ENCODE measurements at regions not wholly inside any gene's neighbourhood (a gene's known extent, or its start where the extent isn't known, plus 50 kb on each side); places are given as distances from the start of the nearest gene placed in this dataset.
"Not testable (repeated sequence)": the region's sequence is repeated elsewhere in the genome, so short reads cannot be mapped to it uniquely, and the experiment has no call there.

DNA sequence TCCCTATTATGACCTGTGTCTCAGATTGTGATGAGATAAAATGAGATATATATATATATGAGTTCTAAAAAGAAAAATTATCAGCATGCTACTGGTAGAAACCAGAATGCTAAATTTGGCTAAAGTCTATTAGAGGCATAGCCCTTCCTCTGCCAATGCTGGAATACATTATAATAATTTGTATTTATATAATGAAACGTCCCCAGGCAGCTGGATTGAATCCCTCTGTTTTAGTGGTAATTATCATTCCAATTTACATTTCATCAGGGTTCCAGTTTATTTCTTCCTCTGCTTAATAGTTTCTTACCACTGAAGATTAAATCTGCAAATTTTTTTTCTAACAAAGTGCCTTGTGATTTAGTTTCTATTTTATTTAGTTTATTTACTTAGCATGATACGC is 71.8 kb upstream of the ABI1 start:
- intact Hi-C loops (cut with DNase I): no loop called here

DNA sequence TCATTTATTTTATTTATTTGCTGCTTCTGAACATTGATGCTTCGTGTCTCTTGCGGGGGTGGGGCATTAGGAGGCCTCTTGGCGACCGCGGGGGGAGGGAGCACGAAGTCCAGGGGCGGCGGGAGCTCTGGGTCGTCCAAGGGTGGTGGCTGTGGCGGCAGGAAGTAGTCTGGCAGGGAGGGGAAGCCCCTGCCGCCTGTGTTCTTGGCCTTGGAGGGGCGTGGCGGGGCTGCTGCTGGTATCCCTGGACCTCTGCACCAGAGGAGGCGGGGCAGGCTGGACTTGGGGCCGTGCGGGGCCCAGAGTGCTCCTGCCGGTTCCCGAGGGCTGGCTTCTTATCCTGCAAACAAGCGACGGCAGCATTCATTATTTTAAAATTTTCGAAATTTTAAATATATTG is 70.5 kb upstream of the ABI1 start:
- ATAC-seq (peak; percentile 48 to 94 (median 72)), DNase-seq (peak in 5 of 6 donors; percentile 14 to 65 (median 37)), FAIRE-seq (no peak)
- Histone ChIP-seq H3K4me1 (no peaks in the 10 kb centered on the region), H3K27ac (no peak overlapping the region), H3K27me3 (no peaks in the 10 kb centered on the region), H3K4me3 (peak overlapping the region in 2 of 4 donors; percentile 14 to 32), H3K9me3 (no peaks in the 10 kb centered on the region), H3K36me3 (no peaks in the 10 kb centered on the region)
- intact Hi-C loops (cut with DNase I): no loop called here
- TF ChIP-seq, protein P1, sequence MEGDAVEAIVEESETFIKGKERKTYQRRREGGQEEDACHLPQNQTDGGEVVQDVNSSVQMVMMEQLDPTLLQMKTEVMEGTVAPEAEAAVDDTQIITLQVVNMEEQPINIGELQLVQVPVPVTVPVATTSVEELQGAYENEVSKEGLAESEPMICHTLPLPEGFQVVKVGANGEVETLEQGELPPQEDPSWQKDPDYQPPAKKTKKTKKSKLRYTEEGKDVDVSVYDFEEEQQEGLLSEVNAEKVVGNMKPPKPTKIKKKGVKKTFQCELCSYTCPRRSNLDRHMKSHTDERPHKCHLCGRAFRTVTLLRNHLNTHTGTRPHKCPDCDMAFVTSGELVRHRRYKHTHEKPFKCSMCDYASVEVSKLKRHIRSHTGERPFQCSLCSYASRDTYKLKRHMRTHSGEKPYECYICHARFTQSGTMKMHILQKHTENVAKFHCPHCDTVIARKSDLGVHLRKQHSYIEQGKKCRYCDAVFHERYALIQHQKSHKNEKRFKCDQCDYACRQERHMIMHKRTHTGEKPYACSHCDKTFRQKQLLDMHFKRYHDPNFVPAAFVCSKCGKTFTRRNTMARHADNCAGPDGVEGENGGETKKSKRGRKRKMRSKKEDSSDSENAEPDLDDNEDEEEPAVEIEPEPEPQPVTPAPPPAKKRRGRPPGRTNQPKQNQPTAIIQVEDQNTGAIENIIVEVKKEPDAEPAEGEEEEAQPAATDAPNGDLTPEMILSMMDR (IDR thresholded peaks at IDR 0.05): no peak
- 5 to 6% methylated on average over 21 of the region's 21 CpGs for WGBS, 2 donors

More for the DNA sequence above, 71.8 kb upstream of the ABI1 start:
- Histone ChIP-seq H3K4me1 (no peaks in the 10 kb centered on the region), H3K4me3 (no peak overlapping the region), H3K36me3 (no peaks in the 10 kb centered on the region), H3K9me3 (no peaks in the 10 kb centered on the region), H3K27ac (no peak overlapping the region), H3K27me3 (no peaks in the 10 kb centered on the region)
- DNase-seq (no peak), FAIRE-seq (no peak), ATAC-seq (no peak)
- 65 to 70% methylated on average over 2 of the region's 2 CpGs for WGBS, 2 donors
- TF ChIP-seq, protein P1 (IDR thresholded peaks at IDR 0.05): no peak

DNA sequence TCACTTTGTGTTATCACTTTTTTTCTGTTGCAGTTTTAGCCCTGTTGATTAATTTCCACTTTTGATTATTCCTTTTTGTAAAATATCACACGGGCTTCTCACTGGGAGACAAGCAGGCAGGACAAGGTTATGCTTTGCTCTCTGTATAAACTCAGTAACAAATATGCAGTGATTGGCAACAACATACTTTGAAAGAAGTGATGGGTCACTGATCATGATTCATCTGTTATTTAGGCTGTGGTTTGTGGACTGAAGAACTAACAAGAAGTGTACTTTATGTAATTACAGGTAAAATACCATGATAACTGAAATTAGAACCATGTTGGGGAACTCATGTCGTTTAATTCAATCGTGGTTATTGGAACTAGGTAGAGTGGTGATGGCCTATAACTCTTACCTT is 62.1 kb upstream of the ABI1 start:
- H3K9me3 ChIP-seq; FAIRE-seq; H3K4me1 ChIP-seq; DNase-seq; H3K27ac ChIP-seq; H3K36me3 ChIP-seq; H3K27me3 ChIP-seq; ATAC-seq; intact Hi-C loops (cut with DNase I); H3K4me3 ChIP-seq: not testable (repeated sequence)
- 56 to 57% methylated on average over 3 of the region's 3 CpGs for WGBS, 2 donors

DNA sequence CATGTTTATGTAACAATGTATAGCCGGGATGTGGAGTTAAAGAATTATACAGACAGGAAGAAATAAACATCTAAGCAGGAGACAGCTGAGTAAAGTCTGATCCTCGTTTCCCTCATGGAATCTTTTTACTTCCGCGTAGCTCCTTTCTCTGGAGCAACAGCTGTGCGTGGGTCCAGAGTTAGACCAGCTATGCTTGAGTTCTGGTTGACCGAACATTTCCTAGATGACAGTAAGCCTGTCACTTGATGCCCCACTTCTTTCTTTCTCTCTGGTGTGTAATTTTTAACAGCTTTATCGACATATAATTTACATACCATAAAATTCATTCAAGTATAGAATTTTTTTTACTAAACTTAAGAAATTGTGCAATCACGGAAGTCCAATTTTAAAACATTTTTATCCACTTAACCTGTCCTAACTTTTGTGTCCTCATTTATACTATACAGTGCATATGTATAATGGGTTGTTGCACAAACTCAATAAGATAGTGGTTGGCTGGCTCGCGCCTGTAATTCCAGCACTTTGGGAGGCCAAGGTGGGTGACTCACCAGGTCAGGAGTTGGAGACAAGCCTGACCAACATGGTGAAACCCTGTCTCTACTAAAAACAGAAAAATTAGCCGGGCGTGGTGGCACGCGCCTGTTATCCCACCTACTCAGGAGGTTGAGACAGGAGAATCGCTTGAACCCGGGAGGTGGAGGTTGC is 58.5 kb upstream of the ABI1 start:
- ATAC-seq; FAIRE-seq; H3K4me1 ChIP-seq; H3K36me3 ChIP-seq; H3K4me3 ChIP-seq; H3K27me3 ChIP-seq; H3K27ac ChIP-seq; intact Hi-C loops (cut with DNase I); DNase-seq; H3K9me3 ChIP-seq: not testable (repeated sequence)
- WGBS, 2 donors: 80 to 85% methylated on average over 16 of the region's 16 CpGs

DNA sequence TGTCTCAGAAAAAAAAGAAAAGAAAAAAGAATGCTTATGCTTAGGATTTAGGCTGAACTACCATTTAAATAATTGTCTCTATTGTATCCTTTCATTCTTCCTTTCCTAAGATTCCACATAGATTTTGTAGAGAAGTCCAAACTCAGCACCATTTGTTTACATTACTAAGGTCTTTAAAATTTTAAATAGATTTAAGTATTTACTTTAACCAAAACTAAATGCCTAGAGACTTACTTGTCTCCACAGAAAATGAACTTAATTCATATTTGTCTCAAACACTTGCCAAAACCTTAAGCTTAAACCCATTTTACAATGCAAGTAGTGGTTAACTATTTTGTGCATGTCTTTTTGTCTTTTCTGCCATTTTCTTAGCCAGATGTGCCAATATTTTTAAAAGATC is 54.1 kb upstream of the ABI1 start:
- TF ChIP-seq, protein P1 (IDR thresholded peaks at IDR 0.05): no peak
- FAIRE-seq: no peak
- H3K9me3 ChIP-seq: no peaks in the 10 kb centered on the region

DNA sequence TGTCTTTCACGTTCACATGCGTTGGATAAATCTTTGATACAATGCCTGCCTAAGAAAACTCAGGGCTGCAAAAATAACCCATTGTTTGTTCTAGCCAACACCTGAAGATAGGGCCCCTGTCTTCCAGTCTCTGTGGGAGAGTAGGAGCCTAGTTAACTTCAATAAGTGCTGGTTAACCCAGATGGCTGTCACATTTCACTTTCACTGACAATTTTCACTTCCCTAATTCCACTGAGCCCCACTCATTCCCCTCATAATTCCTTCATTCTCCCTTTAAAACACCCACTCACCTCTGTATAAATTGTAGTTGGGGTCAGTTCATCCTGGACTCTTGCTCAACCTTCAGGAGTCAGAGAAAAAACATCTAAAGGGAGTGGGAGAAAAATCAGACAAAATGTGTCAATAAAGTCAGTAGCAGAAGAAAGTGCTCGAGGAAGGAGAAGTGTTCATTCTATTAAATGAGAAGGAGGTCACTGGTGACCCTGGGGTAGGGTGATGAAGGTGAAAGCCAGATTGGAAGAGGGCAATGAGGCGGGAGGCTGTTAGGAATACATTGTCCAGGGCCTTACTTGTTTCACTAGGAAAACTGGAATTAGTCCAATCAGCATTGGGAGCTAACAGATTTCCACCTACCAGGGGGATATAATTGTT is 51.2 kb upstream of the ABI1 start:
- DNase-seq: no peak
- ATAC-seq: no peak
- no peaks in the 10 kb centered on the region for H3K27me3 ChIP-seq
- FAIRE-seq: no peak
- no peaks in the 10 kb centered on the region for H3K9me3 ChIP-seq
- TF ChIP-seq, protein P1 (IDR thresholded peaks at IDR 0.05): no peak
- WGBS, 2 donors: 52 to 56% methylated on average over 4 of the region's 4 CpGs
- intact Hi-C loops (cut with DNase I): no loop called here
- H3K36me3 ChIP-seq: no peaks in the 10 kb centered on the region
- no peak overlapping the region for H3K27ac ChIP-seq
- no peak overlapping the region for H3K4me3 ChIP-seq
- H3K4me1 ChIP-seq: no peaks in the 10 kb centered on the region

More for the DNA sequence above, 54.1 kb upstream of the ABI1 start:
- intact Hi-C loops (cut with DNase I): no loop called here
- H3K36me3 ChIP-seq: no peaks in the 10 kb centered on the region
- no peak for ATAC-seq
- no peak overlapping the region for H3K4me3 ChIP-seq
- no peaks in the 10 kb centered on the region for H3K27me3 ChIP-seq
- no peak for DNase-seq
- H3K4me1 ChIP-seq: no peaks in the 10 kb centered on the region
- no peak overlapping the region for H3K27ac ChIP-seq
